HEK293 (cell line): ENCODE measurements at regions not wholly inside any gene's neighbourhood (a gene's known extent, or its start where the extent isn't known, plus 50 kb on each side); places are given as distances from the start of the nearest gene placed in this dataset.

Source experiments
- CTCF ChIA-PET: fragments of 350-600 bp; formaldehyde crosslinking; extraction: SDS; loops from one replicate; lab custom pipeline; 2021; ENCODE audit warnings: antibody characterized with exemption; lab: Yijun Ruan, JAX
- POLR2A ChIA-PET: fragments of 300-600 bp; formaldehyde crosslinking; extraction: SDS; loops from one replicate; lab custom pipeline; 2020; ENCODE audit warnings: antibody characterized with exemption, inconsistent platforms; lab: Yijun Ruan, JAX
- H3K27ac ChIP-seq: fragments of 200-500 bp; sonication (Bioruptor generic); 2 replicates; pipeline ENCODE4 v1.5.1; 2014; ENCODE audit warnings: low read depth, low read length, control low read depth, inconsistent platforms; ENCODE audit errors: extremely low read depth
- H3K36me3 ChIP-seq, 2 experiments: fragments of 200-500 bp in 1 of 2; sonication (Bioruptor generic) in 1 of 2; 1 replicate in 1 of 2; 2 replicates in 1 of 2; pipeline ENCODE4 v1.5.1; 2014 to 2017; ENCODE audit warnings: inconsistent platforms in 2 of 2, low read length in 2 of 2; ENCODE audit not compliant: control insufficient read depth in 2 of 2, insufficient read depth in 1 of 2
- H3K4me1 ChIP-seq: fragments of 200-500 bp; sonication (Bioruptor generic); 2 replicates; pipeline ENCODE4 v1.5.1; 2014; ENCODE audit warnings: mild to moderate bottlenecking, low read length, inconsistent platforms; ENCODE audit not compliant: control insufficient read depth, insufficient read depth
- H3K4me3 ChIP-seq: 2 replicates; pipeline ENCODE4 v1.5.1; 2011; ENCODE audit warnings: low read depth, mild to moderate bottlenecking, control low read depth, low read length, moderate library complexity
- H3K9me3 ChIP-seq: fragments of 200-500 bp; sonication (Bioruptor generic); 2 replicates; pipeline ENCODE4 v1.5.1; 2014; ENCODE audit warnings: low read depth, low read length, inconsistent platforms; ENCODE audit not compliant: control insufficient read depth, insufficient read depth
- BCL11A ChIP-seq: fragments of 450-650 bp; formaldehyde crosslinking; IDR thresholded peaks from 2 replicates; pipeline ENCODE4 v1.5.1; 2016; ENCODE audit warnings: low read depth, missing biosample characterization, missing genetic modification characterization
- GLIS2 ChIP-seq: fragments of 450-650 bp; formaldehyde crosslinking; IDR thresholded peaks from 2 replicates; pipeline ENCODE4 v1.5.1; 2016; ENCODE audit warnings: missing biosample characterization, missing genetic modification characterization
- HOXC10 ChIP-seq: sonication (generic); formaldehyde crosslinking; IDR thresholded peaks from 2 replicates; pipeline ENCODE4 v1.8.1; 2023; ENCODE audit warnings: mild to moderate bottlenecking, missing genetic modification reagents
- KLF7 ChIP-seq: fragments of 450-650 bp; formaldehyde crosslinking; IDR thresholded peaks from 2 replicates; pipeline ENCODE4 v1.5.1; 2016; ENCODE audit warnings: missing biosample characterization, missing genetic modification characterization, borderline replicate concordance
- OSR2 ChIP-seq: fragments of 450-650 bp; formaldehyde crosslinking; IDR thresholded peaks from 2 replicates; pipeline ENCODE4 v1.5.1; 2016; ENCODE audit warnings: missing biosample characterization, missing genetic modification characterization
- WT1 ChIP-seq: fragments of 450-650 bp; formaldehyde crosslinking; IDR thresholded peaks from 2 replicates; pipeline ENCODE4 v1.5.1; 2016; ENCODE audit warnings: missing biosample characterization, missing genetic modification characterization
- ZNF112 ChIP-seq: fragments of 450-650 bp; formaldehyde crosslinking; IDR thresholded peaks from 2 replicates; pipeline ENCODE4 v1.5.0; 2017; ENCODE audit warnings: missing biosample characterization, missing genetic modification characterization
- ZNF221 ChIP-seq: fragments of 450-650 bp; formaldehyde crosslinking; IDR thresholded peaks from 2 replicates; pipeline ENCODE4 v1.5.1; 2017; ENCODE audit warnings: missing biosample characterization, missing genetic modification characterization, borderline replicate concordance
- ZNF544 ChIP-seq: fragments of 450-650 bp; formaldehyde crosslinking; IDR thresholded peaks from 2 replicates; pipeline ENCODE4 v1.5.0; 2017; ENCODE audit warnings: missing biosample characterization, missing genetic modification characterization
- ZNF548 ChIP-seq: fragments of 450-650 bp; formaldehyde crosslinking; IDR thresholded peaks from 2 replicates; pipeline ENCODE4 v1.5.1; 2016; ENCODE audit warnings: missing biosample characterization, missing genetic modification characterization
- ZNF623 ChIP-seq: fragments of 450-650 bp; formaldehyde crosslinking; IDR thresholded peaks from 2 replicates; pipeline ENCODE4 v1.5.1; 2016; ENCODE audit warnings: missing biosample characterization, missing genetic modification characterization
- ZNF664 ChIP-seq: fragments of 450-650 bp; formaldehyde crosslinking; IDR thresholded peaks from 2 replicates; pipeline ENCODE4 v1.5.1; 2016; ENCODE audit warnings: missing biosample characterization, missing genetic modification characterization
- ZNF777 ChIP-seq: fragments of 450-650 bp; formaldehyde crosslinking; IDR thresholded peaks from 2 replicates; pipeline ENCODE4 v1.5.1; 2017; ENCODE audit warnings: missing biosample characterization, missing genetic modification characterization, borderline replicate concordance
- ZNF791 ChIP-seq: fragments of 450-650 bp; formaldehyde crosslinking; IDR thresholded peaks from 2 replicates; pipeline ENCODE4 v1.5.1; 2016; ENCODE audit warnings: missing biosample characterization, missing genetic modification characterization
- TF ChIP-seq, protein P1 (sequence below): fragments of 450-650 bp; formaldehyde crosslinking; IDR thresholded peaks from 2 replicates; pipeline ENCODE4 v1.5.1; 2016; ENCODE audit warnings: missing biosample characterization, missing genetic modification characterization
- TF ChIP-seq, protein P2 (sequence below): fragments of 450-650 bp; formaldehyde crosslinking; IDR thresholded peaks from 2 replicates; pipeline ENCODE4 v1.5.1; 2016; ENCODE audit warnings: missing biosample characterization, missing genetic modification characterization
- TF ChIP-seq, protein P3 (sequence below): fragments of 450-650 bp; formaldehyde crosslinking; IDR thresholded peaks from 2 replicates; pipeline ENCODE4 v1.5.1; 2016; ENCODE audit warnings: missing biosample characterization, missing genetic modification characterization
- TF ChIP-seq, protein P4 (sequence below): fragments of 450-650 bp; formaldehyde crosslinking; IDR thresholded peaks from 2 replicates; pipeline ENCODE4 v1.5.1; 2017; ENCODE audit warnings: missing biosample characterization, missing genetic modification characterization
- TF ChIP-seq, protein P5 (sequence below): fragments of 450-650 bp; IDR thresholded peaks from 2 replicates; pipeline ENCODE4 v1.5.1; 2018; ENCODE audit warnings: missing biosample characterization, mild to moderate bottlenecking, missing genetic modification characterization
- TF ChIP-seq, protein P6 (sequence below): fragments of 450-650 bp; formaldehyde crosslinking; IDR thresholded peaks from 2 replicates; pipeline ENCODE4 v1.5.1; 2016; ENCODE audit warnings: missing biosample characterization, missing genetic modification characterization

DNA sequence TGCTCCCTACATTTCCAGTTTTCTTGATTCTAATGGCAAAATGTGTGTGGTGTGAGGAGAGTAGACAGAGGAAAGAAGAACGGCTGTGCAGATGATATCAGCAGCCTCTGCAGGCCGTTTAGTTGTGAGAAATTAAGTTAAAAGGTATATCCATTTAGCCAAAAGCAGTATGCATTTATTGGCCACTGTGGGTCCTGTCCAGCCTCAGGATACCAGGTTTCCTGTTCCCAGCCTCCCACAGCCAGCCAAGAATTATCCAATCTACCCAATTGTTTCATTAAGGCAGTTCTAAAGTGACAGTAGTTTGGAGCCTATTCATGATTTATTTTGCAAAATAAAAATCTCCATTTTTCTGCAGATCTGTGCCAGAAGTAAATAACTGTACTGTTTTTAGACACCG is 107.5 kb downstream of the TMEM18 start:
- ChIA-PET CTCF (interaction anchor here (1.9 kb wide), 1 partner anchor 66 kb away, joined by 7 read pairs; no protein-coding TSS in a partner anchor), POLR2A (no interaction called here)
- Histone ChIP-seq H3K27ac (no peak overlapping the region), H3K4me3 (no peak overlapping the region), H3K9me3 (no peaks in the 10 kb centered on the region), H3K36me3 (no peaks in the 10 kb centered on the region), H3K4me1 (peaks cover 4% of the 10 kb centered on the region)
- TF ChIP-seq HOXC10 (CRISPR knock-in tag), result no peak
- no peak for TF ChIP-seq KLF7 (tag by site-specific recombination)
- TF ChIP-seq BCL11A (tag by site-specific recombination), result no peak
- TF ChIP-seq, protein P1, sequence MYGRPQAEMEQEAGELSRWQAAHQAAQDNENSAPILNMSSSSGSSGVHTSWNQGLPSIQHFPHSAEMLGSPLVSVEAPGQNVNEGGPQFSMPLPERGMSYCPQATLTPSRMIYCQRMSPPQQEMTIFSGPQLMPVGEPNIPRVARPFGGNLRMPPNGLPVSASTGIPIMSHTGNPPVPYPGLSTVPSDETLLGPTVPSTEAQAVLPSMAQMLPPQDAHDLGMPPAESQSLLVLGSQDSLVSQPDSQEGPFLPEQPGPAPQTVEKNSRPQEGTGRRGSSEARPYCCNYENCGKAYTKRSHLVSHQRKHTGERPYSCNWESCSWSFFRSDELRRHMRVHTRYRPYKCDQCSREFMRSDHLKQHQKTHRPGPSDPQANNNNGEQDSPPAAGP (tag by site-specific recombination), result no peak
- TF ChIP-seq ZNF112 (tag by site-specific recombination), result no peak
- no peak for TF ChIP-seq ZNF544 (tag by site-specific recombination)
- TF ChIP-seq ZNF548 (tag by site-specific recombination), result no peak
- TF ChIP-seq OSR2, result no peak
- TF ChIP-seq, protein P2, sequence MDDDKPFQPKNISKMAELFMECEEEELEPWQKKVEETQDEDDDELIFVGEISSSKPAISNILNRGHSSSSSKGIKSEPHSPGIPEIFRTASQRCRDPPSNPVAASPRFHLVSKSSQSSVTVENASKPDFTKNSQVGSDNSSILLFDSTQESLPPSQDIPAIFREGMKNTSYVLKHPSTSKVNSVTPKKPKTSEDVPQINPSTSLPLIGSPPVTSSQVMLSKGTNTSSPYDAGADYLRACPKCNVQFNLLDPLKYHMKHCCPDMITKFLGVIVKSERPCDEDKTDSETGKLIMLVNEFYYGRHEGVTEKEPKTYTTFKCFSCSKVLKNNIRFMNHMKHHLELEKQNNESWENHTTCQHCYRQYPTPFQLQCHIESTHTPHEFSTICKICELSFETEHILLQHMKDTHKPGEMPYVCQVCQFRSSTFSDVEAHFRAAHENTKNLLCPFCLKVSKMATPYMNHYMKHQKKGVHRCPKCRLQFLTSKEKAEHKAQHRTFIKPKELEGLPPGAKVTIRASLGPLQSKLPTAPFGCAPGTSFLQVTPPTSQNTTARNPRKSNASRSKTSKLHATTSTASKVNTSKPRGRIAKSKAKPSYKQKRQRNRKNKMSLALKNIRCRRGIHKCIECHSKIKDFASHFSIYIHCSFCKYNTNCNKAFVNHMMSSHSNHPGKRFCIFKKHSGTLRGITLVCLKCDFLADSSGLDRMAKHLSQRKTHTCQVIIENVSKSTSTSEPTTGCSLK (tag by site-specific recombination), result no peak
- TF ChIP-seq, protein P3, sequence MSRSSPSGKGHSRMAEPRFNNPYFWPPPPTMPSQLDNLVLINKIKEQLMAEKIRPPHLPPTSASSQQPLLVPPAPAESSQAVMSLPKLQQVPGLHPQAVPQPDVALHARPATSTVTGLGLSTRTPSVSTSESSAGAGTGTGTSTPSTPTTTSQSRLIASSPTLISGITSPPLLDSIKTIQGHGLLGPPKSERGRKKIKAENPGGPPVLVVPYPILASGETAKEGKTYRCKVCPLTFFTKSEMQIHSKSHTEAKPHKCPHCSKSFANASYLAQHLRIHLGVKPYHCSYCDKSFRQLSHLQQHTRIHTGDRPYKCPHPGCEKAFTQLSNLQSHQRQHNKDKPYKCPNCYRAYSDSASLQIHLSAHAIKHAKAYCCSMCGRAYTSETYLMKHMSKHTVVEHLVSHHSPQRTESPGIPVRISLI (tag by site-specific recombination), result no peak
- TF ChIP-seq, protein P4, sequence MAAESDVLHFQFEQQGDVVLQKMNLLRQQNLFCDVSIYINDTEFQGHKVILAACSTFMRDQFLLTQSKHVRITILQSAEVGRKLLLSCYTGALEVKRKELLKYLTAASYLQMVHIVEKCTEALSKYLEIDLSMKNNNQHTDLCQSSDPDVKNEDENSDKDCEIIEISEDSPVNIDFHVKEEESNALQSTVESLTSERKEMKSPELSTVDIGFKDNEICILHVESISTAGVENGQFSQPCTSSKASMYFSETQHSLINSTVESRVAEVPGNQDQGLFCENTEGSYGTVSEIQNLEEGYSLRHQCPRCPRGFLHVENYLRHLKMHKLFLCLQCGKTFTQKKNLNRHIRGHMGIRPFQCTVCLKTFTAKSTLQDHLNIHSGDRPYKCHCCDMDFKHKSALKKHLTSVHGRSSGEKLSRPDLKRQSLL (tag by site-specific recombination), result no peak
- TF ChIP-seq ZNF221, result no peak
- no peak for TF ChIP-seq ZNF791 (tag by site-specific recombination)
- no peak for TF ChIP-seq ZNF777 (tag by site-specific recombination)
- TF ChIP-seq GLIS2 (tag by site-specific recombination), result no peak
- no peak for TF ChIP-seq ZNF664 (tag by site-specific recombination)
- TF ChIP-seq ZNF623 (tag by site-specific recombination), result no peak
- TF ChIP-seq, protein P5, sequence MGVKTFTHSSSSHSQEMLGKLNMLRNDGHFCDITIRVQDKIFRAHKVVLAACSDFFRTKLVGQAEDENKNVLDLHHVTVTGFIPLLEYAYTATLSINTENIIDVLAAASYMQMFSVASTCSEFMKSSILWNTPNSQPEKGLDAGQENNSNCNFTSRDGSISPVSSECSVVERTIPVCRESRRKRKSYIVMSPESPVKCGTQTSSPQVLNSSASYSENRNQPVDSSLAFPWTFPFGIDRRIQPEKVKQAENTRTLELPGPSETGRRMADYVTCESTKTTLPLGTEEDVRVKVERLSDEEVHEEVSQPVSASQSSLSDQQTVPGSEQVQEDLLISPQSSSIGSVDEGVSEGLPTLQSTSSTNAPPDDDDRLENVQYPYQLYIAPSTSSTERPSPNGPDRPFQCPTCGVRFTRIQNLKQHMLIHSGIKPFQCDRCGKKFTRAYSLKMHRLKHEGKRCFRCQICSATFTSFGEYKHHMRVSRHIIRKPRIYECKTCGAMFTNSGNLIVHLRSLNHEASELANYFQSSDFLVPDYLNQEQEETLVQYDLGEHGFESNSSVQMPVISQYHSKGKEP (tag by site-specific recombination), result no peak
- TF ChIP-seq, protein P6, sequence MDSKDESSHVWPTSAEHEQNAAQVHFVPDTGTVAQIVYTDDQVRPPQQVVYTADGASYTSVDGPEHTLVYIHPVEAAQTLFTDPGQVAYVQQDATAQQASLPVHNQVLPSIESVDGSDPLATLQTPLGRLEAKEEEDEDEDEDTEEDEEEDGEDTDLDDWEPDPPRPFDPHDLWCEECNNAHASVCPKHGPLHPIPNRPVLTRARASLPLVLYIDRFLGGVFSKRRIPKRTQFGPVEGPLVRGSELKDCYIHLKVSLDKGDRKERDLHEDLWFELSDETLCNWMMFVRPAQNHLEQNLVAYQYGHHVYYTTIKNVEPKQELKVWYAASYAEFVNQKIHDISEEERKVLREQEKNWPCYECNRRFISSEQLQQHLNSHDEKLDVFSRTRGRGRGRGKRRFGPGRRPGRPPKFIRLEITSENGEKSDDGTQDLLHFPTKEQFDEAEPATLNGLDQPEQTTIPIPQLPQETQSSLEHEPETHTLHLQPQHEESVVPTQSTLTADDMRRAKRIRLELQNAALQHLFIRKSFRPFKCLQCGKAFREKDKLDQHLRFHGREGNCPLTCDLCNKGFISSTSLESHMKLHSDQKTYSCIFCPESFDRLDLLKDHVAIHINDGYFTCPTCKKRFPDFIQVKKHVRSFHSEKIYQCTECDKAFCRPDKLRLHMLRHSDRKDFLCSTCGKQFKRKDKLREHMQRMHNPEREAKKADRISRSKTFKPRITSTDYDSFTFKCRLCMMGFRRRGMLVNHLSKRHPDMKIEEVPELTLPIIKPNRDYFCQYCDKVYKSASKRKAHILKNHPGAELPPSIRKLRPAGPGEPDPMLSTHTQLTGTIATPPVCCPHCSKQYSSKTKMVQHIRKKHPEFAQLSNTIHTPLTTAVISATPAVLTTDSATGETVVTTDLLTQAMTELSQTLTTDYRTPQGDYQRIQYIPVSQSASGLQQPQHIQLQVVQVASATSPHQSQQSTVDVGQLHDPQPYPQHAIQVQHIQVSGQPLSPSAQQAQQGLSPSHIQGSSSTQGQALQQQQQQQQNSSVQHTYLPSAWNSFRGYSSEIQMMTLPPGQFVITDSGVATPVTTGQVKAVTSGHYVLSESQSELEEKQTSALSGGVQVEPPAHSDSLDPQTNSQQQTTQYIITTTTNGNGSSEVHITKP (tag by site-specific recombination), result no peak
- no peak for TF ChIP-seq WT1 (tag by site-specific recombination)
